HCT116 (cell line): ENCODE measurements at regions not wholly inside any gene's neighbourhood (a gene's known extent, or its start where the extent isn't known, plus 50 kb on each side); places are given as distances from the start of the nearest gene placed in this dataset.
"Not testable (repeated sequence)": the region's sequence is repeated elsewhere in the genome, so short reads cannot be mapped to it uniquely, and the experiment has no call there.

ENCODE experiments used
- CBX3 ChIP-seq: IDR thresholded peaks from 2 replicates; pipeline ENCODE4 v1.6.1; 2012; ENCODE audit warnings: low read depth
- CTCF ChIP-seq, 3 experiments: fragments of 200-600 bp in 1 of 3; sonication (generic) in 1 of 3; IDR thresholded peaks in 2 of 3; conservative IDR thresholded peaks in 1 of 3; 2 replicates each; pipeline ENCODE4 v1.5.1; 2012 to 2017; ENCODE audit warnings: low read depth in 2 of 3, low read length in 2 of 3, antibody characterized with exemption in 1 of 3, borderline replicate concordance in 1 of 3, control low read depth in 1 of 3, mild to moderate bottlenecking in 1 of 3, mixed read lengths in 1 of 3, mixed run types in 1 of 3, moderate library complexity in 1 of 3; ENCODE audit not compliant: insufficient read depth in 1 of 3
- ELF1 ChIP-seq: IDR thresholded peaks from 2 replicates; pipeline ENCODE4 v1.6.1; 2012; ENCODE audit warnings: low read depth, borderline replicate concordance
- EZH2 ChIP-seq: fragments of 200-600 bp; sonication (generic); IDR thresholded peaks from 2 replicates; pipeline ENCODE4 v1.6.1; 2017; ENCODE audit warnings: antibody characterized with exemption, mixed run types
- POLR2A ChIP-seq: IDR thresholded peaks from 2 replicates; pipeline ENCODE4 v1.7.0; 2011; ENCODE audit warnings: borderline replicate concordance; ENCODE audit not compliant: insufficient read depth, insufficient read length; ENCODE audit errors: extremely low read depth
- POLR2AphosphoS5 ChIP-seq: IDR thresholded peaks from 2 replicates; pipeline ENCODE4 v1.6.1; 2011; ENCODE audit warnings: mild to moderate bottlenecking, low read depth, low read length, moderate library complexity
- REST ChIP-seq: IDR thresholded peaks from 2 replicates; pipeline ENCODE4 v1.6.1; 2012; ENCODE audit warnings: low read depth
- TCF7L2 ChIP-seq: IDR thresholded peaks from 2 replicates; pipeline ENCODE4 v1.7.0; 2011; ENCODE audit warnings: borderline replicate concordance, inconsistent platforms; ENCODE audit not compliant: insufficient read depth, insufficient read length; ENCODE audit errors: extremely low read depth
- YY1 ChIP-seq: IDR thresholded peaks from 2 replicates; pipeline ENCODE4 v1.6.1; 2011; ENCODE audit warnings: low read length, low read depth, moderate library complexity, mild to moderate bottlenecking; ENCODE audit not compliant: insufficient replicate concordance; ENCODE audit errors: extremely low read depth

GRCh38 chr22:15922666-15923065 lies 232.8 kb downstream of the POTEH start:
- TF ChIP-seq YY1; TCF7L2; EZH2; CTCF (IDR thresholded peaks at IDR 0.05 in 2 of 3, conservative IDR thresholded peaks at IDR 0.05 in 1 of 3; ENCODE audit: borderline replicate concordance in 1 of 3, insufficient read depth in 1 of 3, low read depth in 2 of 3, low read length in 2 of 3); POLR2A; ELF1; CBX3; POLR2AphosphoS5; REST: not testable (repeated sequence)
